DMS 273 (cell line): ENCODE measurements at regions not wholly inside any gene's neighbourhood (a gene's known extent, or its start where the extent isn't known, plus 50 kb on each side); places are given as distances from the start of the nearest gene placed in this dataset.
A peak's percentile ranks its signal among the peaks of the same experiment; 100 is the strongest.

Experiments used
- DNase-seq: peaks from one replicate; lab custom pipeline; 2025; ENCODE audit not compliant: unreplicated experiment; lab: John Stamatoyannopoulos, UW

- peak; percentile 90 for DNase-seq
Measured at GRCh38 chr9:13429301-13430190, 150.1 kb upstream of the MPDZ start.

GRCh38 chr9:13428766-13429165, 149.3 kb upstream of the MPDZ start:
- DNase-seq = peak; percentile 52

- peak; percentile 80 for DNase-seq
Measured at GRCh38 chr9:13427587-13427986, 148.1 kb upstream of the MPDZ start.

- no peak for DNase-seq
Measured at GRCh38 chr9:13426606-13427005, 147.1 kb upstream of the MPDZ start.

- no peak for DNase-seq
Measured at GRCh38 chr9:13424872-13425271, 145.4 kb upstream of the MPDZ start.

GRCh38 chr9:13424204-13424603, 144.7 kb upstream of the MPDZ start:
- DNase-seq = peak; percentile 8

- peak; percentile 43 for DNase-seq
Measured at GRCh38 chr9:13414349-13414748, 134.9 kb upstream of the MPDZ start.

DNA sequence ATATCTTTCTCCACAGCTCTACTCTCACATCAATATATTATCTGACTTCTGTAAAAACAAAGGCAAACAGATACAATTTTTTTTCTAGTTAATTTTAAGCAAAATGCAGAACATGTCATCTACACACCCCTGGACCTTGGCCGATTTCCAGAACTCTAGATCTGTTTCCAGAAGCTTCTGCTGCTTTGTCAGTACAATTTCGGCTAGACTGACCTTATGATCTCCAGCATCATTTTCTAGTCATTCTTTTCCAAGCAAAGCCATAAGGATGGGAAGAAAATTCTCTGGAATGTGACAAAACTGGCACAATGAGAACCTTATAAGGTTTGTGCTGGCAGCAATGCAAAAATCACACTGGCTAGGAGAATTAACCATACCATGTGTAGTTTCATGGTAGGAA, 132.8 kb upstream of the MPDZ start:
- peak; percentile 23 for DNase-seq

DNA sequence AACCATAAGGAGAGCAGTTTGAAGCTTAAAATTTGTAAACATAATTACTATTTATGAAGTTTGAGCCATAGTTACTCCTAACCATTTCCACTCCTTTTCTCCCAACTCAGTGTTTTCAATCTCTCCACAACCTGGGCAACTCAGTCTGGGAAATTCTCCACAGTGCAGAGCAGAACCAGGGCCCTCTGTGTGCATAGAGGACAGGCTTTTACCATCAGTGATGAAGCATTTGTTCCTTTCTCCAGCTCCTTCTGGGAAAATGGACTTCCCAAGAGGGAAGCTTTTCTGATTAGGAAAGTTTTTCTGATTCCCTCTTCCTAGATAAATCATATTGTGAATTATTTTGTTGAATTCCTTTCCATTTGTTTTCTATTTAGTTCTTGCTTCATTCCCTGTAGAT, 132.3 kb upstream of the MPDZ start:
- DNase-seq = no peak

- peak; percentile 82 for DNase-seq
Measured at GRCh38 chr9:13410566-13411031, 131.1 kb upstream of the MPDZ start.

DNA sequence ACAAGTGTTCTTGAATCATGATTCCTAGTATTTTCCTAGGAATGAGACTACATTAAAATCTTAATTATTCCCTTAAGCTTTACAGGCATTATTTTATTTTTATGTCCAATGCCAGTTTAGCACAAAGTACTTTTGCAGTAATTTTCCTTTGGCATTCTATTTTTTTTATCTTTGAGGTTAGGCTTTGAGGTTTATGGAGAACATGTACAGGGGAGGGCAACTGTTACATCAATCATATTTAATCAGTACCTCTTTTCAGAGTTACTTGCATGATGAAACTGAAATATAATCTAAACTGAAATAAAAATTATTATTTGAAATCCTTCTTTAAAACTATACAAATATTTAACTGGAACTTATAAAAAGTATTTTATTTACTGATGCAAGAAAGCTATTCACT, 118.2 kb upstream of the MPDZ start:
- no peak for DNase-seq

DNA sequence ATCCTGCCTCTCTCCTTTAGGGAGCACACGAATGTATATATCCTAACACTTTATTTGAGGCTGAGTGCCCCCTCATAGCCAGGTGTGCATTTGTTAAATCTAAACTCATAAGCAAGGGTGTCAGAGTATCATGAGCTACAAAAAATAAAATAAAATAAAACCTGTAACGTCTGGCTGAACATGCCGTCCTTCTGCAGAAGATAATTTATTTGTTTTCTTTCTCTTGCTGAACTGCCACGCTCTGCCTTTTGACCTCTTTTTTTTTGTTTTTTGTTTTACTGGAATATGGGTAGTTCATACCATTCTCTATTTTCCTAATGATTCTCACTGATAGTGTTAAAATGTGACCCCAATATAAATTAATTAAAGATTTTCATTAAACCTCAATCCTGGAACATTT, 117.7 kb upstream of the MPDZ start:
- DNase-seq = no peak

DNA sequence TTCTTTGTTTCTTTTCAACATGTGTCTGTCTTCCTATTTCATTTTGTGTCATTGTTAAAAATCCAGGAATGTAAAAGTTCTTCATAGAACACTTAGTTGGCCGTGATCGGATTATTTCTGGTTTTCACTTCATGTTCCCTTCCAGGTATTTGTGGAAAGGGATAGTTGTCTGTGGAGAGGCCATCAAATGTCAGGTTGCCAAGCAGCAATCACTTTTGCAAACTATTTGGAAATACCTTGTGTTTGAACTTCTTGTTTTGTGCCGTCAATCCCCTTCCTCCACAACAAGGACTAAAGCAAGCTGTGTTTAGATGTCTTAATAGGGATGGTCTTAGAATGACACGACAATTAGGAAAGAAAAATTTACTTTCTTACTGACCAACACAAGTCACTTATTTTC, 116.9 kb upstream of the MPDZ start:
- no peak for DNase-seq

DNA sequence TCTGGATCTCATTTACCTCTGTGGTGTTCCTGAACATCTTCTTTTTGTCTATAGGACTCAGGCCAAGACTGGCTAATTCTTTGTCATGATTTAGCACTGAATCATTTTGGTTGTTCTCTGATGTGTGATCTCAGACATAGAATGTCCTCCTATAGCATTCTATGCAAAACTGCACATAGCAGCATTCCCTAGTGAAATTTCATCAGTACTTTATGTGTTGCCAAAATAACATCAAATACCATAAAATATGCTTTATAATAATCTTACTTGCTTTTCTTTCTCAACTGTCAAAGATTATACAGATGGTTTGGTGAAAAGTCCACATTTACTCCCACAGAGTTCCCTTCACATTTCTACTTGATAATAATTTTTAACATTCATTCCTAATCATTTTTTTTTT, 115.7 kb upstream of the MPDZ start:
- DNase-seq = no peak

DNA sequence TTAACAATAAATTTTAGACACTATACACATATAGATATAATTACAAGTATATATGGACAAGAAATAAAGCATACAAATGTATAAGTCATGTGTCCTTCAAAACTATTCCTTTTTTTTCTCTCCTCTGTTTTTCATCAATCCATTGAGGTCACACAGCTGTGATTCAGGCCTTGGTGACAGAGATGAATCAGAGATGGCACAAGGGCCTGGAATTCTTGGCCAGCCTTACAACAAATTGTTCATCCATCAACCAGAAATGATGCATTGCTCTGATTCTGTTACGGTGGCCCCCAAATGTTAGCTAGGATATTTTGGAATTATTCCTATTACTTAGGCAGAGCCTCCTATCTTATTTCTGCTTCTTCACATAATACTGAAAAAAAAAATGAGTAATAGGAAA, 108.7 kb upstream of the MPDZ start:
- no peak for DNase-seq

GRCh38 chr9:13387734-13388067, 108.2 kb upstream of the MPDZ start:
- DNase-seq = no peak

GRCh38 chr9:13386935-13387733, 107.6 kb upstream of the MPDZ start:
- no peak for DNase-seq

DNA sequence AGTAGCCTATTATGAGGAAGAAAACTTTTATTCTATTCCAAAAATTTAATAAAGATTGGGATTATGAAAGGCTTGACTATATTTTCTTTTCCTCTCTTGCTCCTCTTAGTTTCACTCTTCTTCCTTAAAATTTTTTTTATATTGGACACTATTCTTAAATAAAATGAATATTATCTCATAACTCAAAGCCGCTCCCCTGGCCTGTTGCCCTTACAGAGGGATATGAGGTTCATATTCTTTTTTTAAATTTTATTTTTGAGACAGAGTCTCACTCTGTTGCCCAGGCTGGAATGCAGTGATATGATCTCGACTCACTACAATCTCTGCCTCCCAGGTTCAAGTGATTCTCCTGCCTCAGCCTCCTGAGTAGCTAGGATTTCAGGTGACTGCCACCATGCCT, 106.8 kb upstream of the MPDZ start:
- no peak for DNase-seq

DNA sequence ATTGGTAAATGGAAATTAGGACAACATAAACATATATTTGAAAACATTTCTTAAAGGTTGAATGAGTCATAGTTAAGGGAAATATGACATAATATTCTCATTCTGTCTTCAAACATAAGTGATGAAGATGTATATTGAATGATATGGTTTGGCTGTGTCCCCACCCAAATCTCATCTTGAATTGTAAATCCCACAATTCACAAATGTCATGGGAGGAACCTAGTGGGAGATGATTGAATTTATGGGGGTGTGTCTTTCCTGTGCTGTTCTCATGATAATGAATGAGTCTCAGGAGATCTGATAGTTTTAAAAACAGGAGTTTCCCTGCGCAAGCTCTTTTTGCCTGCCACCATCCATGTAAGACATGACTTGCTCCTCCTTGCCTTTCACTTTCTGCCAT, 104.4 kb upstream of the MPDZ start:
- DNase-seq = no peak

DNA sequence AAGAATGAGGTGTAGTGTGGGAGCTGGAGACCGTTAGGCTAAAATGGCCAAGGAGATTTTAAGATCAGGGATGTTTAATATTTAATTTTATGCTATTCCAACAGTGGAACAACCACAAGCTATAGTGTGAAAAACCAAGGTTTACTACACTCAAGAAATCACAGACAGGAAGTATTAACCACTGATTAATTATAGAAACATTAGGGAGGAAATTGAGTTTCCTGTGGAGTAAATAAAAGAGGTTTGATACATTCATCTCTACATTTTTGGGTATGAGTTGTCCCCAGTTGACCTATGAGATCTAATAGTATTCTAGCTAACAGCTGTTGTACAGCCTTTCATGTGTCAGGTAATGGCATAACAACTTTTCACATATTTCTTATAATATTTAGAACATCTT, 103.7 kb upstream of the MPDZ start:
- DNase-seq = no peak

DNA sequence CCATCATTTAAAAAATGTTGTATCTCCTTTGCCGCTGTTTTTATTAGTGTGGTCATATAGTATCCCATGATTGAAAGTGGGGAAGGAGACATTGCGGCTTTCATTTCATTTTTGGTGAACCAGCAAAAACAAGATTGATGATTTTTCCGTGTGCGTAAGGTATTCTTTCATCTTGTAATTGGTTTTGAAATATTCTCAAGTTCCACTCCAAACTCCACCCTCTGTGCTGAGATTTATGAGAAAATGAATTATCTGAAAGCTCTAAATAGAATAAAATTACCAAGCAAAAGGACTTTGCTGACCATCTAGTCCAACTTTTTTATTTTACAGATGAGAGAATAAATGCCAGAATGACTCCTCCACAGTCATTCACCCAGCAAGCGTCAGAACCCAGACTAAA, 103.1 kb upstream of the MPDZ start:
- no peak for DNase-seq

DNA sequence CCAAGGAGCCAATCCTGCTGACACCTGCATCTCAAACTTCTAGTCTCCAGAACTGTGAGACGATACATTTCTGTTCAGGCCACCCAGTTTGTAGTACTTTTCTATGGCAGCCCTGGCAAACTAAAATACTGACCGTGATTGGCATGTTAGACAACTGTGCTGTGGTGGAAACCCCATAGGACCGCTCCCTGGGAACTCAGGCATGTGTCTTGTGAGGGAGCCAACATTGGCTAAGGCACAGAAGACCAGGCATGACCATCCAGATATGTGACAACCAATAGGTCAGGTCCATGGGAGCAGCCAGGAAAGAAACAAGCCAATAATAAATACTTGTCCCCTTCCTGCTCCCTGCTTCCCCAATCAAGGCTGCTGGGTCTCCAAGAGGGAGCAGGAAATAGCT, 101.4 kb upstream of the MPDZ start:
- DNase-seq = no peak
